Hepatocyte (in vitro differentiated cells): ENCODE measurements at regions not wholly inside any gene's neighbourhood (a gene's known extent, or its start where the extent isn't known, plus 50 kb on each side); places are given as distances from the start of the nearest gene placed in this dataset.

Experiments used
- CTCF ChIP-seq: fragments of 200-600 bp; sonication (generic); IDR thresholded peaks from 2 replicates; pipeline ENCODE4 v1.5.1; 2016; ENCODE audit warnings: antibody characterized with exemption, mild to moderate bottlenecking; ENCODE audit not compliant: poor library complexity
- EZH2 ChIP-seq: fragments of 200-600 bp; sonication (generic); IDR thresholded peaks from 2 replicates; pipeline ENCODE4 v1.6.1; 2016; ENCODE audit warnings: antibody characterized with exemption, mild to moderate bottlenecking, borderline replicate concordance
- EZH2phosphoT487 ChIP-seq: fragments of 200-600 bp; sonication (generic); IDR thresholded peaks from one replicate; pipeline ENCODE4 v1.6.1; 2018; ENCODE audit warnings: antibody characterized with exemption, mild to moderate bottlenecking, low read depth, moderate library complexity; ENCODE audit not compliant: unreplicated experiment, severe bottlenecking

- no peak for TF ChIP-seq EZH2phosphoT487
- no peak for TF ChIP-seq EZH2
- TF ChIP-seq CTCF = no peak
Measured at GRCh38 chr6:97701801-97702200, 418.8 kb upstream of the MMS22L start.
